Neural cell (in vitro differentiated cells): ENCODE measurements at regions not wholly inside any gene's neighbourhood (a gene's known extent, or its start where the extent isn't known, plus 50 kb on each side); places are given as distances from the start of the nearest gene placed in this dataset.

Experiments
- H2AFZ ChIP-seq: fragments of 200-600, 300-800 bp; sonication (generic), shearing (Covaris generic); 2 replicates; pipeline ENCODE4 v1.6.0; 2014; ENCODE audit warnings: low read depth, mild to moderate bottlenecking, antibody characterized with exemption, low read length, moderate library complexity
- H3F3A ChIP-seq: fragments of 200-600 bp; shearing (Covaris generic); 2 replicates; pipeline ENCODE4 v1.6.1; 2016; ENCODE audit warnings: mild to moderate bottlenecking, moderate library complexity, mixed read lengths, antibody characterized with exemption, low read length; ENCODE audit not compliant: insufficient read depth, poor library complexity, severe bottlenecking
- H3K27ac ChIP-seq: fragments of 200-600, 300-800 bp; sonication (generic), shearing (Covaris generic); 2 replicates; pipeline ENCODE4 v1.5.1; 2014; ENCODE audit warnings: mild to moderate bottlenecking, low read length, moderate library complexity
- H3K27me3 ChIP-seq: fragments of 300-800, 200-600 bp; sonication (generic), shearing (Covaris generic); 2 replicates; pipeline ENCODE4 v1.6.0; 2014; ENCODE audit warnings: mild to moderate bottlenecking, low read depth, low read length, moderate library complexity; ENCODE audit not compliant: insufficient read depth
- H3K36me3 ChIP-seq: fragments of 300-800, 200-600 bp; sonication (generic), shearing (Covaris generic); 2 replicates; pipeline ENCODE4 v1.5.1; 2014; ENCODE audit warnings: mild to moderate bottlenecking, antibody characterized with exemption, low read length, moderate library complexity; ENCODE audit not compliant: insufficient read depth
- H3K4me2 ChIP-seq: fragments of 300-800, 200-600 bp; sonication (generic), shearing (Covaris generic); 2 replicates; pipeline ENCODE4 v1.6.0; 2014; ENCODE audit warnings: mild to moderate bottlenecking, low read length
- H3K4me3 ChIP-seq: fragments of 300-800, 200-600 bp; sonication (generic), shearing (Covaris generic); 2 replicates; pipeline ENCODE4 v1.5.1; 2014; ENCODE audit warnings: mild to moderate bottlenecking, low read length, moderate library complexity
- H3K79me2 ChIP-seq: fragments of 200-600 bp; shearing (Covaris generic); replicated peaks from 2 replicates; pipeline ENCODE4 v1.6.0; 2014; ENCODE audit warnings: mild to moderate bottlenecking, low read length, moderate library complexity; ENCODE audit not compliant: insufficient read depth
- H3K9ac ChIP-seq: fragments of 300-800, 200-600 bp; sonication (generic), shearing (Covaris generic); 2 replicates; pipeline ENCODE4 v1.6.1; 2016; ENCODE audit warnings: mild to moderate bottlenecking, low read length, mixed read lengths
- H3K9me2 ChIP-seq: fragments of 200-600 bp; shearing (Covaris generic); 2 replicates; pipeline ENCODE4 v1.6.1; 2016; ENCODE audit warnings: mild to moderate bottlenecking, low read length, mixed read lengths; ENCODE audit not compliant: insufficient read depth
- H3K9me3 ChIP-seq: fragments of 200-600, 300-800 bp; sonication (generic), shearing (Covaris generic); 2 replicates; pipeline ENCODE4 v1.6.1; 2016; ENCODE audit warnings: mild to moderate bottlenecking, mixed run types, low read length, moderate library complexity, mixed read lengths
- H4K20me1 ChIP-seq: fragments of 200-600 bp; shearing (Covaris generic); 2 replicates; pipeline ENCODE4 v1.6.1; 2016; ENCODE audit warnings: mild to moderate bottlenecking, mixed run types; ENCODE audit not compliant: insufficient read depth
- CTCF ChIP-seq: fragments of 450-650 bp; IDR thresholded peaks from 2 replicates; pipeline ENCODE4 v1.5.1; 2014; ENCODE audit warnings: antibody characterized with exemption, mild to moderate bottlenecking, moderate library complexity; ENCODE audit not compliant: poor library complexity, severe bottlenecking
- EP300 ChIP-seq: fragments of 450-650 bp; conservative IDR thresholded peaks from 2 replicates; pipeline ENCODE4 v1.6.1; 2014; ENCODE audit warnings: antibody characterized with exemption, mild to moderate bottlenecking, moderate library complexity; ENCODE audit not compliant: poor library complexity, severe bottlenecking
- EZH2 ChIP-seq: fragments of 200-600, 300-800 bp; shearing (Covaris generic), sonication (generic); IDR thresholded peaks from 2 replicates; pipeline ENCODE4 v1.6.1; 2014; ENCODE audit warnings: antibody characterized with exemption, low read length, borderline replicate concordance, mild to moderate bottlenecking; ENCODE audit not compliant: insufficient read depth, poor library complexity, severe bottlenecking
- MXI1 ChIP-seq: fragments of 450-650 bp; conservative IDR thresholded peaks from 2 replicates; pipeline ENCODE4 v1.6.1; 2014; ENCODE audit warnings: antibody characterized with exemption, mild to moderate bottlenecking; ENCODE audit not compliant: poor library complexity, severe bottlenecking
- POLR2AphosphoS5 ChIP-seq: IDR thresholded peaks from 2 replicates; pipeline ENCODE4 v1.6.1; 2012
- RAD21 ChIP-seq: fragments of 450-650 bp; conservative IDR thresholded peaks from 2 replicates; pipeline ENCODE4 v1.6.1; 2014; ENCODE audit warnings: antibody characterized with exemption, mild to moderate bottlenecking, moderate library complexity
- REST ChIP-seq: IDR thresholded peaks from 2 replicates; pipeline ENCODE4 v1.6.1; 2012; ENCODE audit warnings: borderline replicate concordance
- SMC3 ChIP-seq: fragments of 450-650 bp; conservative IDR thresholded peaks from 2 replicates; pipeline ENCODE4 v1.6.1; 2014; ENCODE audit warnings: antibody characterized with exemption, mild to moderate bottlenecking, moderate library complexity; ENCODE audit not compliant: poor library complexity
- TAF1 ChIP-seq: IDR thresholded peaks from 2 replicates; pipeline ENCODE4 v1.6.1; 2012; ENCODE audit warnings: low read depth

GRCh38 chr12:74983917-74984316, 225.7 kb downstream of the KCNC2 start:
- H3K9me2 ChIP-seq = no peaks in the 10 kb centered on the region
- no peaks in the 10 kb centered on the region for H3K79me2 ChIP-seq
- TF ChIP-seq MXI1 (no peak), EZH2 (no peak), EP300 (no peak), RAD21 (no peak), SMC3 (no peak)
- H3F3A ChIP-seq = no peaks in the 10 kb centered on the region
- no peak overlapping the region for H3K27ac ChIP-seq
- H2AFZ ChIP-seq = no peak overlapping the region
- no peaks in the 10 kb centered on the region for H3K36me3 ChIP-seq
- H3K4me2 ChIP-seq = no peak overlapping the region
- H3K9ac ChIP-seq = no peak overlapping the region
- H3K27me3 ChIP-seq = no peaks in the 10 kb centered on the region
- H3K9me3 ChIP-seq = no peaks in the 10 kb centered on the region
- H3K4me3 ChIP-seq = no peak overlapping the region
- no peaks in the 10 kb centered on the region for H4K20me1 ChIP-seq

DNA sequence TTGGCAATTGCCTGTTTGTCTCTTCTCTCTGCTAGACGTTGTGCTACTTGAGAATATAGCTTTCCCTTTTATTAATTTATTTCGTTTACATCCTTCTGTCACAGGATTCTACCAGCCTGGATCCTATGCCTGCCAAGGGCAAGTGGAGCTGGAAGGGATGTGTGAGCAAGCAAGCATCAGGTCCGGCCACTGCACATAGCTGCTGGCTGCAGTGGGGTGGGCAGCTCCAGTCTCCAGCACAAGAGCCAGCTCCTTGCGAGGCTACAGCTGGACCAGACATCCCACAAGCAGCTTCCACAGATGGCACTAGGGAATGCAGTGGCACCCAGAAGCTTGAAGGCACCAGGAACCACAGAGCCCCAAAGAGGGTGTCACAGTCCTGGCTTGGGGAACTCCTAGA, 225.0 kb downstream of the KCNC2 start:
- Histone ChIP-seq H3K36me3 (no peaks in the 10 kb centered on the region), H3K4me3 (no peak overlapping the region), H2AFZ (no peak overlapping the region), H3K9ac (no peak overlapping the region), H3K79me2 (no peaks in the 10 kb centered on the region), H3K9me2 (no peaks in the 10 kb centered on the region), H3K27me3 (no peaks in the 10 kb centered on the region), H4K20me1 (no peaks in the 10 kb centered on the region), H3K4me2 (no peak overlapping the region), H3K27ac (no peak overlapping the region), H3K9me3 (no peaks in the 10 kb centered on the region), H3F3A (no peaks in the 10 kb centered on the region)
- TF ChIP-seq SMC3 (no peak), RAD21 (no peak), REST (no peak), MXI1 (no peak), POLR2AphosphoS5 (no peak), EP300 (no peak), EZH2 (no peak), CTCF (no peak), TAF1 (no peak)
